ENCODE measurements at regions not wholly inside any gene's neighbourhood (a gene's known extent, or its start where the extent isn't known, plus 50 kb on each side); places are given as distances from the start of the nearest gene placed in this dataset.

DNA sequence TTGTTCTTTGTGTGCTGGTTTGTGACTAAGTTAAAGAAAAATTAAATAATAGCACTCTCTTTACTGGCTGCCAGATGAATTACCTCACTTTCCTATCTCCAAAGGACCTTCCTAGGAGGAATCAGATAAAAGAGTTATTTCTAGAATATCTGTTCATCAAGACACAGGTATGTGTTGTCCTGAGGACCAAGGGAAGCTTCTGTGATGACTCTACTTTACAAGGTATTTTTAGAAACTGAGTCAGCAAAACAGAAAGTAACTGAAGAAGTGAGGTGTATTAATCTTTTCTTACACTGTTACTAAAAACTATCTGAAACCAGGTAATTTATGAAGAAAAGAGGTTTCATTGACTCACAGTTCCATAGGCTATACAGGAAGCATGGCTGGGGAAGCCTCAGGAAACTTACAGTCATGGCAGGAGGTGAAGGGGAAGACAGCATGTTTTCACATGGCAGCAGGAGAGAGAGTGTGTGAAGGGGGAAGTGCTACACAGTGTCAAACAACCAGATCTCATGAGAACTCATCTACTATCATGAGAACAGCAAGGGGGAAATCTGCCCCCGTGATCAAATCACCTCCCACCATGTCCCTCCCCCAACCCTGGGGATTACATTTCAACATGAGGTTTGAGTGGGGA is 189.2 kb upstream of the DMAC1 start:
- H3K4me3 Mint-ChIP-seq = no peak overlapping the region
- no CpG with 5 or more reads among the region's 1 CpG for WGBS (ENCODE audit: extremely low coverage, insufficient read length, low lambda C conversion rate)
- DNase-seq = no peak

More for the DNA sequence above, 189.2 kb upstream of the DMAC1 start:
- H2AK5ac ChIP-seq (ENCODE audit: insufficient read length, low read length) = no peak overlapping the region
- H3T11ph ChIP-seq (ENCODE audit: low read length) = no peak overlapping the region
- H3K36me3 Mint-ChIP-seq (ENCODE audit: insufficient read depth in 1 of 3, low read depth in 3 of 3) = no peaks in the 10 kb centered on the region
- H3K4ac ChIP-seq (ENCODE audit: low read depth, low read length) = no peak overlapping the region
- H4K20me1 ChIP-seq (ENCODE audit: control insufficient read depth, insufficient read depth, insufficient read length) = no peaks in the 10 kb centered on the region
- H3K79me1 ChIP-seq (ENCODE audit: insufficient read depth, low read depth, low read length, poor library complexity, severe bottlenecking) = no peaks in the 10 kb centered on the region
- H4K91ac ChIP-seq (ENCODE audit: insufficient read length, low read depth, low read length) = no peak overlapping the region
- no peaks in the 10 kb centered on the region for H3K27me3 ChIP-seq (ENCODE audit: insufficient read depth, low read length)
- no peak overlapping the region for H3K14ac ChIP-seq (ENCODE audit: insufficient read depth, low read length)
- H2BK12ac ChIP-seq (ENCODE audit: insufficient read length, low read depth, low read length) = no peak overlapping the region
- H2BK5ac ChIP-seq (ENCODE audit: insufficient read length, low read length) = no peak overlapping the region
- H3K23me2 ChIP-seq (ENCODE audit: insufficient read length, low read depth, low read length, poor library complexity, severe bottlenecking) = no peaks in the 10 kb centered on the region
- no peak overlapping the region for H3K27ac ChIP-seq (ENCODE audit: insufficient read length, low read depth, low read length)
- TF ChIP-seq, protein P1, sequence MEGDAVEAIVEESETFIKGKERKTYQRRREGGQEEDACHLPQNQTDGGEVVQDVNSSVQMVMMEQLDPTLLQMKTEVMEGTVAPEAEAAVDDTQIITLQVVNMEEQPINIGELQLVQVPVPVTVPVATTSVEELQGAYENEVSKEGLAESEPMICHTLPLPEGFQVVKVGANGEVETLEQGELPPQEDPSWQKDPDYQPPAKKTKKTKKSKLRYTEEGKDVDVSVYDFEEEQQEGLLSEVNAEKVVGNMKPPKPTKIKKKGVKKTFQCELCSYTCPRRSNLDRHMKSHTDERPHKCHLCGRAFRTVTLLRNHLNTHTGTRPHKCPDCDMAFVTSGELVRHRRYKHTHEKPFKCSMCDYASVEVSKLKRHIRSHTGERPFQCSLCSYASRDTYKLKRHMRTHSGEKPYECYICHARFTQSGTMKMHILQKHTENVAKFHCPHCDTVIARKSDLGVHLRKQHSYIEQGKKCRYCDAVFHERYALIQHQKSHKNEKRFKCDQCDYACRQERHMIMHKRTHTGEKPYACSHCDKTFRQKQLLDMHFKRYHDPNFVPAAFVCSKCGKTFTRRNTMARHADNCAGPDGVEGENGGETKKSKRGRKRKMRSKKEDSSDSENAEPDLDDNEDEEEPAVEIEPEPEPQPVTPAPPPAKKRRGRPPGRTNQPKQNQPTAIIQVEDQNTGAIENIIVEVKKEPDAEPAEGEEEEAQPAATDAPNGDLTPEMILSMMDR (conservative IDR thresholded peaks at IDR 0.05) = no peak
- no peak overlapping the region for H3K4me2 ChIP-seq (ENCODE audit: insufficient read depth, insufficient read length, low read length)
- peaks cover 9 to 11% of the 10 kb centered on the region in 2 experiments for H3K4me1 Mint-ChIP-seq
- no peak overlapping the region for H3K27ac Mint-ChIP-seq
- no peak overlapping the region for H4K5ac ChIP-seq (ENCODE audit: insufficient read length, low read depth, low read length)
- no peak overlapping the region for H2BK20ac ChIP-seq (ENCODE audit: low read depth, low read length, poor library complexity, severe bottlenecking)
- no peak overlapping the region for H3K18ac ChIP-seq (ENCODE audit: insufficient read length, low read depth, low read length)
- H4K8ac ChIP-seq (replicated peaks; ENCODE audit: insufficient read length, low read depth, low read length) = no peak overlapping the region
- no peaks in the 10 kb centered on the region for H3K9me3 Mint-ChIP-seq
- no peaks in the 10 kb centered on the region for H3K4me1 ChIP-seq (ENCODE audit: insufficient read depth, low read length)
- H2AFZ ChIP-seq (ENCODE audit: low read length) = no peak overlapping the region
- no peak overlapping the region for H3K9ac ChIP-seq (ENCODE audit: extremely low read depth, insufficient read length, low read length)
- no peaks in the 10 kb centered on the region for H3K9me3 ChIP-seq (ENCODE audit: control insufficient read depth, low read depth, low read length)
- no peaks in the 10 kb centered on the region for H3K27me3 Mint-ChIP-seq (ENCODE audit: low read depth)
- no peak overlapping the region for H2BK120ac ChIP-seq (ENCODE audit: low read depth, low read length, poor library complexity, severe bottlenecking)
- no peak overlapping the region for H2BK15ac ChIP-seq (ENCODE audit: low read depth, low read length)
- no peak overlapping the region for H3K56ac ChIP-seq (ENCODE audit: insufficient read length, low read depth, low read length)
- no peak overlapping the region for H3K23ac ChIP-seq (ENCODE audit: insufficient read length, low read depth, low read length)
- H3K79me2 ChIP-seq (ENCODE audit: insufficient read depth, low read length) = no peaks in the 10 kb centered on the region

All from H9 (cell line).